ENCODE measurements at regions not wholly inside any gene's neighbourhood (a gene's known extent, or its start where the extent isn't known, plus 50 kb on each side); places are given as distances from the start of the nearest gene placed in this dataset.

GRCh38 chr9:78436873-78437272 is 139.9 kb downstream of the PSAT1 start:
- peaks cover 17% of the 10 kb centered on the region for H3K9me3 Mint-ChIP-seq
- Histone ChIP-seq H3K27ac (peak overlapping the region; percentile 96), H3K4me1 (peaks cover 43% of the 10 kb centered on the region), H3K36me3 (no peaks in the 10 kb centered on the region), H2AFZ (replicated peaks) (no peak overlapping the region), H3K4me2 (peak overlapping the region; percentile 61), H3K79me2 (ENCODE audit: low read depth) (no peaks in the 10 kb centered on the region), H3F3A (ENCODE audit: low read depth) (peaks cover 59% of the 10 kb centered on the region), H3K9me3 (ENCODE audit: low read depth) (no peaks in the 10 kb centered on the region), H3K4me3 (no peak overlapping the region), H4K20me1 (ENCODE audit: low read depth) (no peaks in the 10 kb centered on the region), H3K9ac (no peak overlapping the region), H3K27me3 (no peaks in the 10 kb centered on the region)
- H3K36me3 Mint-ChIP-seq = peaks cover 8% of the 10 kb centered on the region
- no peak overlapping the region for H3K4me3 Mint-ChIP-seq
- DNase-seq (ENCODE audit: low spot score) = no peak
- H3K27me3 Mint-ChIP-seq (ENCODE audit: insufficient read depth, low read depth) = peaks cover 20% of the 10 kb centered on the region
- peaks cover 56% of the 10 kb centered on the region for H3K4me1 Mint-ChIP-seq
- TF ChIP-seq EZH2 (IDR thresholded peaks at IDR 0.05) = no peak
- TF ChIP-seq, protein P1, sequence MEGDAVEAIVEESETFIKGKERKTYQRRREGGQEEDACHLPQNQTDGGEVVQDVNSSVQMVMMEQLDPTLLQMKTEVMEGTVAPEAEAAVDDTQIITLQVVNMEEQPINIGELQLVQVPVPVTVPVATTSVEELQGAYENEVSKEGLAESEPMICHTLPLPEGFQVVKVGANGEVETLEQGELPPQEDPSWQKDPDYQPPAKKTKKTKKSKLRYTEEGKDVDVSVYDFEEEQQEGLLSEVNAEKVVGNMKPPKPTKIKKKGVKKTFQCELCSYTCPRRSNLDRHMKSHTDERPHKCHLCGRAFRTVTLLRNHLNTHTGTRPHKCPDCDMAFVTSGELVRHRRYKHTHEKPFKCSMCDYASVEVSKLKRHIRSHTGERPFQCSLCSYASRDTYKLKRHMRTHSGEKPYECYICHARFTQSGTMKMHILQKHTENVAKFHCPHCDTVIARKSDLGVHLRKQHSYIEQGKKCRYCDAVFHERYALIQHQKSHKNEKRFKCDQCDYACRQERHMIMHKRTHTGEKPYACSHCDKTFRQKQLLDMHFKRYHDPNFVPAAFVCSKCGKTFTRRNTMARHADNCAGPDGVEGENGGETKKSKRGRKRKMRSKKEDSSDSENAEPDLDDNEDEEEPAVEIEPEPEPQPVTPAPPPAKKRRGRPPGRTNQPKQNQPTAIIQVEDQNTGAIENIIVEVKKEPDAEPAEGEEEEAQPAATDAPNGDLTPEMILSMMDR (IDR thresholded peaks at IDR 0.05) = no peak
- peak overlapping the region; percentile 38 for H3K27ac Mint-ChIP-seq

DNA sequence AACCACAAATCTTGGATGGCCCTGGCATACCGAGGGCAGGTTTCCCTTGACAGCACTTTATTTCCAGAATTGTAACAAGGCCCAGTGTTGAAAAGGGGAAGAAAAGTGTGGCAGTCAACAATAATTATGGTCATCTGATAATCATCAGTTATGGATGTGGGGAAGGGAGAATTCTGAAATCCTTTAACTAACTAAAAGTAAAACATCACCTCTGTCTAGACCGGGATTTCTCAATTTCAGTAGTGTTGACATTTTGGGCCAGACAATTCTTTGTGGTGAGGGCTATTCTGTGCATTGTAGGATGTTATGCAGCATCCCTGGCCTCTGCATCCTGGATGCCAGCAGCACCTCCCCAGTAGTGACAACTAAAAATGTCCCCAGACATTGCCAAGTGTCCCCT is 140.4 kb downstream of the PSAT1 start:
- TF ChIP-seq EZH2phosphoT487 (IDR thresholded peaks at IDR 0.05) (no peak), EZH2 (IDR thresholded peaks at IDR 0.05) (no peak)
- TF ChIP-seq, protein P1 (IDR thresholded peaks at IDR 0.05) = no peak
- Mint-ChIP-seq H3K4me3 (no peak overlapping the region), H3K4me1 (peaks cover 56% of the 10 kb centered on the region), H3K9me3 (peaks cover 15% of the 10 kb centered on the region), H3K36me3 (peaks cover 7% of the 10 kb centered on the region), H3K27me3 (ENCODE audit: insufficient read depth, low read depth) (peaks cover 20% of the 10 kb centered on the region), H3K27ac (peak overlapping the region; percentile 44)
- Histone ChIP-seq H3F3A (ENCODE audit: low read depth) (peaks cover 59% of the 10 kb centered on the region), H3K4me1 (peaks cover 43% of the 10 kb centered on the region), H3K9me3 (ENCODE audit: low read depth) (no peaks in the 10 kb centered on the region), H3K9ac (no peak overlapping the region), H3K4me3 (peak overlapping the region; percentile 3), H2AFZ (replicated peaks) (no peak overlapping the region), H3K27me3 (no peaks in the 10 kb centered on the region), H3K36me3 (no peaks in the 10 kb centered on the region), H3K79me2 (ENCODE audit: low read depth) (no peaks in the 10 kb centered on the region), H4K20me1 (ENCODE audit: low read depth) (no peaks in the 10 kb centered on the region), H3K4me2 (peak overlapping the region; percentile 61), H3K27ac (peak overlapping the region; percentile 96)
- peak; percentile 29 for DNase-seq (ENCODE audit: low spot score)

DNA sequence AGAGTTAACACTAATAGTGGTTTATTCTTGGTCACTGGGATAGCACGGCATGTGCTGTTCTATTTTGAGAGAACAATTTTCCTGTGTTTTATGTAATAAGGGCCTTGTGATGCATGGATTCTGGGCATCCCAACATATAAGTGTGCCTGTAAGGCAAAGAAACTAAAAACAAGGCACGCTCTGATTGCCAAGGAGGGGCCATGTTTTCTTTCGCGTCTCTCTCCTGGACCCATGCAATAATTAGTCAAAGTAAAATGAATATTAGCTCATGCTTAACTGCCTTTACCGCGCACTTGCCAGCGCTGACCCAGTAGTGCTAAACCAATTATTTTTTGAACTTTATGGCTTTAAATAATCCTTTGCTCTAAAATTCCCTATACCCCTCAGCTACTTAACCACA is 140.9 kb downstream of the PSAT1 start:
- H2AFZ ChIP-seq (replicated peaks) = no peak overlapping the region
- peaks cover 9% of the 10 kb centered on the region for H3K36me3 Mint-ChIP-seq
- peaks cover 59% of the 10 kb centered on the region for H3K4me1 Mint-ChIP-seq
- peaks cover 59% of the 10 kb centered on the region for H3F3A ChIP-seq (ENCODE audit: low read depth)
- no peaks in the 10 kb centered on the region for H3K36me3 ChIP-seq
- no peaks in the 10 kb centered on the region for H3K79me2 ChIP-seq (ENCODE audit: low read depth)
- H3K4me3 Mint-ChIP-seq = no peak overlapping the region
- peak overlapping the region; percentile 78 for H3K27ac Mint-ChIP-seq
- TF ChIP-seq EZH2phosphoT487 (IDR thresholded peaks at IDR 0.05) = no peak
- TF ChIP-seq EZH2 (IDR thresholded peaks at IDR 0.05) = no peak
- TF ChIP-seq, protein P1 (IDR thresholded peaks at IDR 0.05) = no peak
- H4K20me1 ChIP-seq (ENCODE audit: low read depth) = no peaks in the 10 kb centered on the region
- H3K9me3 Mint-ChIP-seq = peaks cover 15% of the 10 kb centered on the region
- H3K9me3 ChIP-seq (ENCODE audit: low read depth) = no peaks in the 10 kb centered on the region
- peak overlapping the region; percentile 61 for H3K4me2 ChIP-seq
- H3K27me3 Mint-ChIP-seq (ENCODE audit: insufficient read depth, low read depth) = peaks cover 20% of the 10 kb centered on the region
- H3K27me3 ChIP-seq = no peaks in the 10 kb centered on the region
- DNase-seq (ENCODE audit: low spot score) = no peak
- peaks cover 43% of the 10 kb centered on the region for H3K4me1 ChIP-seq
- no peak overlapping the region for H3K9ac ChIP-seq
- peak overlapping the region; percentile 3 for H3K4me3 ChIP-seq
- peak overlapping the region; percentile 96 for H3K27ac ChIP-seq
